Astrocyte of the cerebellum (primary cell): ENCODE measurements at regions not wholly inside any gene's neighbourhood (a gene's known extent, or its start where the extent isn't known, plus 50 kb on each side); places are given as distances from the start of the nearest gene placed in this dataset.

Experiments
- DNase-seq: peaks from one replicate; pipeline ENCODE4 v3.0.0-alpha.2; 2011; ENCODE audit warnings: low read depth
- H3K4me3 ChIP-seq: 2 replicates; pipeline ENCODE4 v1.5.1; 2011; ENCODE audit warnings: mild to moderate bottlenecking, low read depth, low read length, moderate library complexity
- in situ Hi-C: cut with HindIII; loops from 2 replicates; pipeline ENCODE4 v1.10.0; 2017; ENCODE audit warnings: low sequenced_read_pairs
- TF ChIP-seq, protein P1 (sequence below): IDR thresholded peaks from 2 replicates; pipeline ENCODE4 v1.5.1; 2012; ENCODE audit warnings: low read length, low read depth, moderate library complexity, mild to moderate bottlenecking; ENCODE audit errors: missing control alignments

DNA sequence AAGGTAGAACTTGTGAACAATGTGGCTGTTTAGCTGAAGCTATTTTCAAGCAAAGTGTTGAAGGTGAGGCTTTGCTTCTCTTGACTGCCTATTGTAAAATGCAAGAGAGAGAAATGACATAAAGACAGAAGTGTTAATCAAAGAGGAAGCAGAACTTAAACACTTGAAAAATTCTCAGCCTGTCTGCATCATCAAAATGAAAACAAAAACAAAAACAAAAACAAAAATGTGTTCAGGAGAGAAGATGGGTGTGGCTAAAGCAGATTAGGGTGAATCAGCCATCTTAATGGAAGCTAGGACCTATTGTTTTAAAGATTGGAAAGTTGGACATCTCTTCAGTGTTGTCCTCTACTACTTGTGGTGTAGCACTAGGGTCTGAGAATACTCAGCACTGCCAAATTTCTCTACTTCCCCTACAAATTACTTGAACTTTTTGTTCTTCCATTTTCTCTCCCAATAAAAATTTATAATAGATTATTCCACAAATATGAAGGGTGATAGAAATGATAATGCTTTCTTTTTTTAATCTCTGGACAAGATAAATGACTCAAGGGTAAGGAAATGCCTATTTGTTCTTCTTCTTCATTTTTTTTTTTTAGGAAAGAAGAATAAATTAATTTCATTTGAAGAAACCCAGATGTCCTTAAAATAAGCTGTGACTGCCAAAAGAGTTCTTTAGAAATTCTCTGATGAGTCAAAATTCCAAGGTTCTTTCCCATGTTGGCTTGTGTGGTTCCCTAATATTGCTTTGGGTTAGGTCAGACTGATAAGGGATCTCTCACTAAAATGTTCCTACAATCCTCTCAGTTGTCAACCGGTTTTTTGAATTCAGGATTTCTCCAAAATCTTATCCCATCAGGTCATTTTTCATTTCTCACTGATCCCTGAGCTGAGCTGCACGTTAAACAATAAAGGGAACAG lies 571.2 kb upstream of the ZEB2 start:
- H3K4me3 ChIP-seq = no peak overlapping the region
- no peak for DNase-seq
- TF ChIP-seq, protein P1, sequence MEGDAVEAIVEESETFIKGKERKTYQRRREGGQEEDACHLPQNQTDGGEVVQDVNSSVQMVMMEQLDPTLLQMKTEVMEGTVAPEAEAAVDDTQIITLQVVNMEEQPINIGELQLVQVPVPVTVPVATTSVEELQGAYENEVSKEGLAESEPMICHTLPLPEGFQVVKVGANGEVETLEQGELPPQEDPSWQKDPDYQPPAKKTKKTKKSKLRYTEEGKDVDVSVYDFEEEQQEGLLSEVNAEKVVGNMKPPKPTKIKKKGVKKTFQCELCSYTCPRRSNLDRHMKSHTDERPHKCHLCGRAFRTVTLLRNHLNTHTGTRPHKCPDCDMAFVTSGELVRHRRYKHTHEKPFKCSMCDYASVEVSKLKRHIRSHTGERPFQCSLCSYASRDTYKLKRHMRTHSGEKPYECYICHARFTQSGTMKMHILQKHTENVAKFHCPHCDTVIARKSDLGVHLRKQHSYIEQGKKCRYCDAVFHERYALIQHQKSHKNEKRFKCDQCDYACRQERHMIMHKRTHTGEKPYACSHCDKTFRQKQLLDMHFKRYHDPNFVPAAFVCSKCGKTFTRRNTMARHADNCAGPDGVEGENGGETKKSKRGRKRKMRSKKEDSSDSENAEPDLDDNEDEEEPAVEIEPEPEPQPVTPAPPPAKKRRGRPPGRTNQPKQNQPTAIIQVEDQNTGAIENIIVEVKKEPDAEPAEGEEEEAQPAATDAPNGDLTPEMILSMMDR = no peak
- in situ Hi-C loops = no loop called here

DNA sequence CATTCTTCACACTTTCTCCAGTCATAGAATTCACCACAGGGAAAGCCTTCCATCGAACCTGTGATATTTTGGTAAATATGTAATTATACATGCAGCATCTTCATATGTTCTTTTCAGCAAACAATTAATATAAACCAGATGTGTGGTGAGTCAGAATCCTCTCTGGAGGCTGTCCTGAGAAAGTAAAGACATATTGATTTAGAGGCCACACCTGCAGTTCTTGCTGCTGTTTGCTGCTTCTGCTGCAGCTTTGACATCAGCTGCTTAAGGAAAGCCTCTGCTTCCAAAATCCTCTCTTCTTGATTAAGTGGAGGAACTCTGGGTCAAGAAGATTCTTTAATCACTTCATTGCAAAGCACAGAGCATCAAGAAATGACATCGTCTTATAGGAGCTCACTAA lies 568.8 kb upstream of the ZEB2 start:
- in situ Hi-C loops = no loop called here
- DNase-seq = no peak
- TF ChIP-seq, protein P1 = no peak
- H3K4me3 ChIP-seq = no peak overlapping the region

DNA sequence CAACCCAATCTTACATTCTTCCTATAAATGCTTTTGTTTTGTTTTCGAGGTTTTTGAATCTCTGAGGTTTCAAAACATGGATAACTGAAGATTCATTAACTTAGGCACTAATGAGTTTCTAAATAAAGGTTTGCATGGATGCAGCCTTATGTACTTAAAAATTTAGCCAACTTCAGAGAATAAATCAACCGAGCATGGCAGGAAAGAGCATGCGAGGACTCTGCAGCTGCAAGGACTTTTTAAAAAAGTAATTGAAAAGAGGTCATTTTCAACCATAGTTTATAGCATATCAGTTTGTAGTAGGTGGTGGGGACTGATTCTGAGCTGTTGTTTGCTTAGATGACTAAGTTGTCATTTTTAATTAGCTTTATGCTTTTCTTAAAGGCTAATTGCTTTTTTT lies 567.0 kb upstream of the ZEB2 start:
- in situ Hi-C loops = no loop called here
- TF ChIP-seq, protein P1 = no peak
- H3K4me3 ChIP-seq = no peak overlapping the region
- DNase-seq = no peak

DNA sequence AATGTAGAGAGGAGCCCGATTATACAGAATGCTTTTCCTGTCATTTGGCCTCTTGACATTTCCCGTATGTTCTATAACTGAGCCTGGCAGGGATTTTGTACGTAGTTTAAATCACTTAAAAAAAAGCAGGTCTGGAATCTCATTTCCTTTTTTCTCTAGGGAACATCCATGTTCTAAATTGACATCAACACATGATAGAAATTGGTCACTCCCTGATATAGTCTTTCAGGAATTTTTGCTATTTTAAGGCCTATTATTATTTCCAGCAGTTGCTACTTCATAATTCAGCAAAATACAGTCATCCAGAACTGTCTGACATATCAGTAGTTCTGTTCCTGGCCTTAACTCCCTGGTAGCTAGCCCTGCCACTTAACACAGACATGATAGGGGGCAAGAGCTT lies 565.7 kb upstream of the ZEB2 start:
- DNase-seq = no peak
- H3K4me3 ChIP-seq = no peak overlapping the region
- TF ChIP-seq, protein P1 = no peak
- in situ Hi-C loops = no loop called here

DNA sequence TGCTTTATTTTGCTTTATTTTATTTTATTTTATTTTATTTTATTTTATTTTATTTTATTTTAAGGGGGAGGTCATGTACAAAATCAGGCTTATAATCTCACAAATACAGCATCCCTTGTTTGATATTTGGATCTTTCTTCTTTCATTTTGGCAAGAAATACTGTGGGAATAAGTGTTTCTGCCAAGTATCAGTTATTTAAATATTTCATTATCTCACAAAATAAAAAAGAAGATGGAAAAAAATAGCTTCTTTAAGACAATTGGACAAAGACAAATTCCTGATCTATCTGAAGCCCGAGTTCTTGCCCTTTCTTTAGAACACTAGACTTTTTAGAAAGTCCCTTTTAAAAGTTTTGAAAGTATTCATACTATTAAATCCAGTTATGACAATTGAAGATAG lies 560.5 kb upstream of the ZEB2 start:
- TF ChIP-seq, protein P1 = no peak
- H3K4me3 ChIP-seq = no peak overlapping the region
- no peak for DNase-seq
- in situ Hi-C loops = no loop called here

DNA sequence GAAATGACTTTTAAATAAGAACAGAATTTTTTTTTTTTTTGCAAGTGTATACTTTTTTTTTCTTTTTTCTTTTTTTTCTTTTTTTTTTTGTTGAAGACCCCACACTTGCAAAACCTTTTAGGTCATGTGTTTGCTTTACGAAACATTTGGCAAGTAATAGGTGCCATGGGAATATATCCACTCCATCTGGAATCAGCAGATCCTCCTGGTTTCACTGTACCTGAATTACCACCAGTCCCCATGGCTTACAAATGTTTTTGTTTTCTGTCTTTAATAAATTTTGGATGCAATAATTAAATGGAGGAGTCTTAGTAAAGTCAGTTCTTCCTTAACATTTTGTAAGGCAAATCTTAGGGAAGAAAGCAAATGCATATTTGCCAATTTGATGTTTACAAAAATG lies 559.7 kb upstream of the ZEB2 start:
- in situ Hi-C loops = no loop called here
- TF ChIP-seq, protein P1 = no peak
- H3K4me3 ChIP-seq = no peak overlapping the region
- DNase-seq = no peak
